Astrocyte of the cerebellum (primary cell): ENCODE measurements at regions not wholly inside any gene's neighbourhood (a gene's known extent, or its start where the extent isn't known, plus 50 kb on each side); places are given as distances from the start of the nearest gene placed in this dataset.

Experiments
- DNase-seq: peaks from one replicate; pipeline ENCODE4 v3.0.0-alpha.2; 2011; ENCODE audit warnings: low read depth
- H3K4me3 ChIP-seq: 2 replicates; pipeline ENCODE4 v1.5.1; 2011; ENCODE audit warnings: mild to moderate bottlenecking, low read depth, low read length, moderate library complexity
- in situ Hi-C: cut with HindIII; loops from 2 replicates; pipeline ENCODE4 v1.10.0; 2017; ENCODE audit warnings: low sequenced_read_pairs
- TF ChIP-seq, protein P1 (sequence below): IDR thresholded peaks from 2 replicates; pipeline ENCODE4 v1.5.1; 2012; ENCODE audit warnings: low read length, low read depth, moderate library complexity, mild to moderate bottlenecking; ENCODE audit errors: missing control alignments

DNA sequence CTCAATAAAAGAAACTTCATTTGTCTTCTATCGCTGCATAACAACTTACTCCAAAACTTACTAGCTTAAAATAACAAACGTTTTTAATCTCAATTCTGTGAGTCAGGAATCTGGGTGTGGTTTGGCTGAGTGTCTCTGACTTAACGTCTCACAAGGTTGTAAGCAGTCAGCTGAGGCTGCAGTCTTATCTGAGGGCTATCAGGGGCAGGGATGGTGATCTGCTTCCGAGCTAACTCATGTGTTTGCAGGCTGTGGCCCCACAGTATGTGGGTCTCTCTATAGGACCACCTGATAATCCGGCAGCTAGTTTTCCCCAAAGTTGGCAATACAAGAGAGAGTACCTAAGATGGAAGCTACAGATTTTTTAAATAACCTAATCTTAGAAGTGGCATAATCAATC, 234.2 kb upstream of the FGGY start:
- no peak overlapping the region for H3K4me3 ChIP-seq
- TF ChIP-seq, protein P1, sequence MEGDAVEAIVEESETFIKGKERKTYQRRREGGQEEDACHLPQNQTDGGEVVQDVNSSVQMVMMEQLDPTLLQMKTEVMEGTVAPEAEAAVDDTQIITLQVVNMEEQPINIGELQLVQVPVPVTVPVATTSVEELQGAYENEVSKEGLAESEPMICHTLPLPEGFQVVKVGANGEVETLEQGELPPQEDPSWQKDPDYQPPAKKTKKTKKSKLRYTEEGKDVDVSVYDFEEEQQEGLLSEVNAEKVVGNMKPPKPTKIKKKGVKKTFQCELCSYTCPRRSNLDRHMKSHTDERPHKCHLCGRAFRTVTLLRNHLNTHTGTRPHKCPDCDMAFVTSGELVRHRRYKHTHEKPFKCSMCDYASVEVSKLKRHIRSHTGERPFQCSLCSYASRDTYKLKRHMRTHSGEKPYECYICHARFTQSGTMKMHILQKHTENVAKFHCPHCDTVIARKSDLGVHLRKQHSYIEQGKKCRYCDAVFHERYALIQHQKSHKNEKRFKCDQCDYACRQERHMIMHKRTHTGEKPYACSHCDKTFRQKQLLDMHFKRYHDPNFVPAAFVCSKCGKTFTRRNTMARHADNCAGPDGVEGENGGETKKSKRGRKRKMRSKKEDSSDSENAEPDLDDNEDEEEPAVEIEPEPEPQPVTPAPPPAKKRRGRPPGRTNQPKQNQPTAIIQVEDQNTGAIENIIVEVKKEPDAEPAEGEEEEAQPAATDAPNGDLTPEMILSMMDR = no peak
- DNase-seq = no peak
- in situ Hi-C loops = no loop called here

DNA sequence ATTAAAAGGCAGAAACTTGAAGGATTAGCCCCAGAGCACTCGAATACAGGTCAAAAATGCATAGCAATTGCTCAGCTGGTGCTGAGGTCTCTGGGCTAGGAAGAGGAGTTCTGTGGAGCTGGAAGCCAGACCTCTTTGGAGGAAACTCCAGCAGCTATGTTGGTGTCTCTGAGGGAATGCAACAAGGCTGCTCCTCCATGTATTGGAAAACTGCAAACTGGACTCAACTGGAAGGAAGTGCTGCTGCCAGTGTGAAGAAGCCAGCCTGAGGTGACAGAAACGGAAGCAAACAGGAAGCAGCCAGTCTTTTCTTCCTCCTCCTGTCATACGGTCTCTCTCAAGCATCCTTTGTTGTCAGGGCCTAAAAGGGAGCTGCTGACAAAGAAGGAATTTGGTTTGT, 233.4 kb upstream of the FGGY start:
- no peak overlapping the region for H3K4me3 ChIP-seq
- in situ Hi-C loops = no loop called here
- TF ChIP-seq, protein P1 = no peak
- DNase-seq = no peak

DNA sequence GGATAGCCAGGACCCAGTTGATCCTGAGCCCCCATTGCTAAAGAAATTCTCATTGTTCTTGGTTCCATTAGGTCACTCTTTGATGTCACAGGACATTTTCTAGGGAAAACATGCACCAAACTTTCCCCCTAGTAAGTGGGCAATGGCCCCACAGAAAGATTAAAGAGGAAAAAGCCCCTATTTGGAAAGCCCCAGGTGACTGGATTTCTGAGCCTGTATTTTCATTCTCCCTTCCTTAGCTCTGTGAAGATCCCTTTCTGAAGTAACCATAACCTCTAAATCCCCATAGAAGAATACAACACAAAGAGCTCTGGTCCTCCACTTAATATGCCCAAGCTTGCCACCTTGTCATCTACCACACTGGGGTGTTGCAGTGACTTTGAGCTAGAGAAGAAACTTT, 232.3 kb upstream of the FGGY start:
- no peak for DNase-seq
- in situ Hi-C loops = no loop called here
- H3K4me3 ChIP-seq = no peak overlapping the region
- TF ChIP-seq, protein P1 = no peak

DNA sequence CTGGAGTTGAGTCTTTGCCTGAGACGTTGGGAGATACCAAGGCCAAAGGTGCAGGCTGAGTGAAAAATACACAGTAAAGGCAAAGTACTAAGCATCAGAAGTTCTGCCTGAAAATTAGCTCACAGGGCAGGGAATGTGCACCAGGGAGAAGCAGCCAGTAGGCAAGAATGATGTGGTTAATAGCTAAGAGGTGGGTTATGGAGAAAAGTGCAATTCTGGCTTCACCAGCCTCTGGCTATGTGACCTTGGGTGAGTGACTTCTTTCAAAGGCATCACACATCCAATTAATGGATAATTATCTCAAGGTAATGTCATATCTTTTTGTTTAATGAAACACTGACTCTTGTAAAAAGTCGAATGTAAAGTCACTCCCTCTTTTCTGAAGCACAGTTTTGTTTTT, 230.7 kb upstream of the FGGY start:
- in situ Hi-C loops = no loop called here
- H3K4me3 ChIP-seq = no peak overlapping the region
- TF ChIP-seq, protein P1 = no peak
- no peak for DNase-seq

DNA sequence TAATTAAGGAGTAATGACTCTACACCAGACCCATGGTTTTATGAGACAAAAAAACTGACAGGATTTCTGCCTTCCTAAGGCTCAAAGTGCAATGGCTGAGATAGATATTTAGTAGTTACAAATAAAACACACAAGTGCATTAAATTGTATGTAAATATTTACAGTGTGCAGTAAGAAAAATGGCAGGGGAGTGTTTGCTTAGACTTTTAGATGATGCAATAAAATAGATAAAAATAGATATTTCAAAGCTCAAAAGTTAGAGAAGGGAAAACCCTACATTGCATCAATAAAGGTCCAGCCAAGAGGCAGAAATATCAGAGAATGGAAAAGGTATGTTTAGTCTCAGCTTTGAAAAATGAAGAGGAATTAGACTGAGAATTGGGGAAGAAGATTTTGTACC, 226.3 kb upstream of the FGGY start:
- H3K4me3 ChIP-seq = no peak overlapping the region
- no peak for DNase-seq
- TF ChIP-seq, protein P1 = no peak
- in situ Hi-C loops = no loop called here

DNA sequence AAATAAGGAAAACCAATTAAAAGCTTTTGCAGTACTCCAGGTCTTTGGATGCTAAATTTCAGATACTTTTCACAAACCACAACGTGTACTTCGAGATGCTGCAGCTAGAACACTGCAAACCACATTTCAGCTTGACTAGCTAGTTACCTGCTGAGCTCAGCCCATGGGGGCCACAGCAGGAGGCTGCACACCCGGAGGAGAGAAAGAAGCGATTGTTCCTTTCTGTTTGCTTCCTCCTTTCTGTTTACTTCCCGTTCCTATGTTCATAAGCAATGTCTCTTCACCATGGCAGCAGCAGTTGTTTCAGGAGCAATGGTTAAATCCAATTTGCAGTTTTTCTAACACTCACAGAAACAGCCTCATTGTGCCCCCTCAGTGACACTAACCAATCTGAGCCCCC, 225.6 kb upstream of the FGGY start:
- in situ Hi-C loops = no loop called here
- no peak for DNase-seq
- no peak overlapping the region for H3K4me3 ChIP-seq
- TF ChIP-seq, protein P1 = no peak
